HG03342 (cell line): ENCODE measurements at regions not wholly inside any gene's neighbourhood (a gene's known extent, or its start where the extent isn't known, plus 50 kb on each side); places are given as distances from the start of the nearest gene placed in this dataset.

Experiments used
- ATAC-seq: cut with Tn5 transposase; IDR thresholded peaks from one replicate; pipeline ENCODE4 v1.9.1; 2021; ENCODE audit warnings: mild to moderate bottlenecking, moderate library complexity; ENCODE audit not compliant: unreplicated experiment

GRCh38 chr4:126087101-126087500 lies 772.3 kb downstream of the FAT4 start:
- ATAC-seq: no peak

- ATAC-seq: no peak
Measured at GRCh38 chr4:126097155-126097799, 782.5 kb downstream of the FAT4 start.

GRCh38 chr4:126106658-126107057 lies 791.9 kb downstream of the FAT4 start:
- no peak for ATAC-seq

- no peak for ATAC-seq
Measured at GRCh38 chr4:126109836-126110235, 795.1 kb downstream of the FAT4 start.

GRCh38 chr4:126113058-126113457 lies 798.3 kb downstream of the FAT4 start:
- ATAC-seq: no peak

- ATAC-seq: no peak
Measured at GRCh38 chr4:126123611-126124325, 809.0 kb downstream of the FAT4 start.

GRCh38 chr4:126124818-126125217 lies 810.1 kb downstream of the FAT4 start:
- ATAC-seq: no peak

- no peak for ATAC-seq
Measured at GRCh38 chr4:126130215-126130614, 815.5 kb downstream of the FAT4 start.

GRCh38 chr4:126136922-126137781 lies 822.4 kb downstream of the FAT4 start:
- no peak for ATAC-seq

GRCh38 chr4:126137782-126138170 lies 823.0 kb downstream of the FAT4 start:
- ATAC-seq: no peak

GRCh38 chr4:126144543-126145237 lies 829.9 kb downstream of the FAT4 start:
- no peak for ATAC-seq

- ATAC-seq: no peak
Measured at GRCh38 chr4:126168484-126168883, 853.7 kb downstream of the FAT4 start.

GRCh38 chr4:126172126-126172525 lies 857.4 kb downstream of the FAT4 start:
- no peak for ATAC-seq

- ATAC-seq: no peak
Measured at GRCh38 chr4:126174627-126175026, 859.9 kb downstream of the FAT4 start.

GRCh38 chr4:126180642-126181041 lies 865.9 kb downstream of the FAT4 start:
- ATAC-seq: no peak

GRCh38 chr4:126182336-126182735 lies 867.6 kb downstream of the FAT4 start:
- ATAC-seq: no peak

GRCh38 chr4:126182786-126183185 lies 868.0 kb downstream of the FAT4 start:
- ATAC-seq: no peak

- no peak for ATAC-seq
Measured at GRCh38 chr4:126183206-126183605, 868.5 kb downstream of the FAT4 start.

- ATAC-seq: no peak
Measured at GRCh38 chr4:126191536-126191935, 876.8 kb downstream of the FAT4 start.

- no peak for ATAC-seq
Measured at GRCh38 chr4:126192506-126192905, 877.8 kb downstream of the FAT4 start.
